Peyer's patch (tissue), 4 donors: ENCODE measurements at regions not wholly inside any gene's neighbourhood (a gene's known extent, or its start where the extent isn't known, plus 50 kb on each side); places are given as distances from the start of the nearest gene placed in this dataset.

Experiments used
- CTCF ChIP-seq, 6 experiments: fragments of 450-650 bp in 4 of 6; fragments of 200-600 bp in 2 of 6; sonication (generic) in 1 of 6; IDR thresholded peaks; one replicate each; pipeline ENCODE4 v1.5.1; 2017 to 2019; ENCODE audit warnings: antibody characterized with exemption in 6 of 6, mild to moderate bottlenecking in 3 of 6, moderate library complexity in 1 of 6
- POLR2A ChIP-seq, 2 donors: fragments of 450-650 bp; IDR thresholded peaks; one replicate each; pipeline ENCODE4 v1.5.1; 2017; ENCODE audit warnings: antibody characterized with exemption in 2 of 2, mild to moderate bottlenecking in 2 of 2, moderate library complexity in 2 of 2

DNA sequence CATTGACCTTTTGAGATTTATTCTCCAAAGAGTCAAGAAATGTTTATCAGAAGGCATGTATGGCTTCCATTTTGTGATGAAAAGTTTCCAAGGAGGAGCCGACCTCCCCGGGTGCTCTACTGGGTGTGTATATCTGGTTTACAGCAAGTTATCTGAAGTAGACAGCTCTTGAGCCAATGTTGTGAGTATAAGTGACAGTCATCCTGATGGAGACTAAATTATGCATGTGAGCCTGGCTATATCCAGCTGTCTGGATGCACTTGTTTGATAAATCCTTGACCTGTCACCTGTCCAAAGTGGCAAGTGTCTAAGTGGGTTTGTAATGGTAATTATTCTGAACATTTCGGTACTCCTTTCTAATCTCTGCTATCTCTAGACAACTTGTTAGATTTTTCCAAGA lies 142.2 kb downstream of the NR2F2 start:
- no peak for TF ChIP-seq CTCF (IDR thresholded peaks at IDR 0.05)
- TF ChIP-seq POLR2A (IDR thresholded peaks at IDR 0.05) = no peak
